Tibial nerve (tissue), 4 donors: ENCODE measurements at regions not wholly inside any gene's neighbourhood (a gene's known extent, or its start where the extent isn't known, plus 50 kb on each side); places are given as distances from the start of the nearest gene placed in this dataset.

Experiments used
- DNase-seq, 2 donors: peaks; one replicate each; pipeline ENCODE4 v3.0.0-alpha.2; 2019; ENCODE audit warnings: low spot score in 2 of 2
- H3K27ac ChIP-seq, 4 donors: fragments of 200-600 bp; sonication (generic) in 3 of 4; one replicate each; pipeline ENCODE4 v1.5.1; 2017 to 2019; ENCODE audit warnings: mild to moderate bottlenecking in 1 of 4
- H3K27me3 ChIP-seq, 2 donors: fragments of 200-600 bp; sonication (generic) in 1 of 2; one replicate each; pipeline versions ENCODE4 v1.5.1 to v1.6.0; 2017 to 2019
- H3K36me3 ChIP-seq, 3 donors: fragments of 200-600 bp; sonication (generic); one replicate each; pipeline ENCODE4 v1.5.1; 2018 to 2019
- H3K4me1 ChIP-seq, 4 donors: fragments of 200-600 bp; sonication (generic) in 3 of 4; one replicate each; pipeline ENCODE4 v1.5.1; 2017 to 2019
- H3K4me3 ChIP-seq, 4 donors: fragments of 200-600 bp; sonication (generic) in 3 of 4; one replicate each; pipeline ENCODE4 v1.5.1; 2017 to 2019; ENCODE audit warnings: mild to moderate bottlenecking in 1 of 4, moderate library complexity in 1 of 4
- H3K9me3 ChIP-seq, 4 donors: fragments of 200-600 bp; sonication (generic) in 3 of 4; one replicate each; pipeline ENCODE4 v1.5.1; 2017 to 2019
- CTCF ChIP-seq, 5 experiments: fragments of 200-600 bp in 3 of 5; fragments of 450-650 bp in 2 of 5; sonication (generic) in 3 of 5; IDR thresholded peaks; one replicate each; pipeline ENCODE4 v1.5.1; 2016 to 2019; ENCODE audit warnings: antibody characterized with exemption in 5 of 5, mild to moderate bottlenecking in 3 of 5, moderate library complexity in 2 of 5
- EP300 ChIP-seq, 2 donors: sonication (generic); formaldehyde crosslinking; IDR thresholded peaks; one replicate each; pipeline ENCODE4 v1.6.1; 2017; ENCODE audit warnings: antibody characterized with exemption in 2 of 2, mild to moderate bottlenecking in 1 of 2
- POLR2A ChIP-seq, 2 donors: fragments of 450-650 bp; IDR thresholded peaks; one replicate each; pipeline ENCODE4 v1.6.1; 2017; ENCODE audit warnings: antibody characterized with exemption in 2 of 2, mild to moderate bottlenecking in 2 of 2, moderate library complexity in 2 of 2
- WGBS, 2 donors: methylation state at CpG; one replicate each; pipeline ENCODE4 v1.1.5; 2018; 5-methylcytosine and 5-hydroxymethylcytosine counted together

- no peak overlapping the region for H3K4me3 ChIP-seq
- H3K4me1 ChIP-seq: no peaks in the 10 kb centered on the region
- no peaks in the 10 kb centered on the region for H3K27me3 ChIP-seq
- WGBS, 2 donors: 45 to 50% methylated on average over 4 of the region's 4 CpGs
- TF ChIP-seq POLR2A (IDR thresholded peaks at IDR 0.05) (no peak), EP300 (IDR thresholded peaks at IDR 0.05) (no peak), CTCF (IDR thresholded peaks at IDR 0.05) (no peak)
- H3K27ac ChIP-seq: no peak overlapping the region
- peaks cover 0 to 6% (median 0%) of the 10 kb centered on the region in 4 donors for H3K9me3 ChIP-seq
- DNase-seq: no peak
- H3K36me3 ChIP-seq: no peaks in the 10 kb centered on the region
Measured at GRCh38 chr6:169913096-169913638, 161.7 kb downstream of the ERMARD start.

- 81 to 86% methylated on average over 21 of the region's 21 CpGs for WGBS, 2 donors
- no peak overlapping the region for H3K27ac ChIP-seq
- no peaks in the 10 kb centered on the region for H3K4me1 ChIP-seq
- H3K27me3 ChIP-seq: no peaks in the 10 kb centered on the region
- no peaks in the 10 kb centered on the region for H3K36me3 ChIP-seq
- TF ChIP-seq POLR2A (IDR thresholded peaks at IDR 0.05): no peak
- TF ChIP-seq EP300 (IDR thresholded peaks at IDR 0.05): no peak
- TF ChIP-seq CTCF (IDR thresholded peaks at IDR 0.05): no peak
- no peak for DNase-seq
- peaks cover 0 to 6% (median 0%) of the 10 kb centered on the region in 4 donors for H3K9me3 ChIP-seq
- H3K4me3 ChIP-seq: no peak overlapping the region
Measured at GRCh38 chr6:169912266-169913095, 161.1 kb downstream of the ERMARD start.

GRCh38 chr6:169911264-169912263, 160.1 kb downstream of the ERMARD start:
- peaks cover 0 to 6% (median 0%) of the 10 kb centered on the region in 4 donors for H3K9me3 ChIP-seq
- H3K4me3 ChIP-seq: no peak overlapping the region
- no peaks in the 10 kb centered on the region for H3K27me3 ChIP-seq
- no peak overlapping the region for H3K27ac ChIP-seq
- WGBS, 2 donors: 86 to 90% methylated on average over 38 to 41 of the region's 41 CpGs
- TF ChIP-seq EP300 (IDR thresholded peaks at IDR 0.05) (no peak), CTCF (IDR thresholded peaks at IDR 0.05) (no peak), POLR2A (IDR thresholded peaks at IDR 0.05) (no peak)
- DNase-seq: no peak
- H3K36me3 ChIP-seq: no peaks in the 10 kb centered on the region
- H3K4me1 ChIP-seq: peaks cover 0 to 5% (median 0%) of the 10 kb centered on the region in 4 donors

- 82 to 87% methylated on average over 7 of the region's 7 CpGs for WGBS, 2 donors
- no peak for TF ChIP-seq POLR2A (IDR thresholded peaks at IDR 0.05)
- no peaks in the 10 kb centered on the region for H3K36me3 ChIP-seq
Measured at GRCh38 chr6:169909113-169909512, 157.7 kb downstream of the ERMARD start.

GRCh38 chr6:169908403-169908933, 157.0 kb downstream of the ERMARD start:
- Histone ChIP-seq H3K9me3 (peaks cover 0 to 4% (median 0%) of the 10 kb centered on the region in 4 donors), H3K4me1 (peaks cover 0 to 24% (median 0%) of the 10 kb centered on the region in 4 donors), H3K27ac (no peak overlapping the region), H3K36me3 (no peaks in the 10 kb centered on the region), H3K4me3 (no peak overlapping the region), H3K27me3 (no peaks in the 10 kb centered on the region)
- DNase-seq: no peak
- TF ChIP-seq CTCF (IDR thresholded peaks at IDR 0.05) (no peak), POLR2A (IDR thresholded peaks at IDR 0.05) (no peak), EP300 (IDR thresholded peaks at IDR 0.05) (no peak)
- 75 to 77% methylated on average over 8 of the region's 8 CpGs for WGBS, 2 donors

More at GRCh38 chr6:169909113-169909512, 157.7 kb downstream of the ERMARD start:
- no peak for DNase-seq
- H3K4me1 ChIP-seq: peaks cover 0 to 24% (median 0%) of the 10 kb centered on the region in 4 donors
- no peak overlapping the region for H3K27ac ChIP-seq
- no peak overlapping the region for H3K4me3 ChIP-seq
- H3K27me3 ChIP-seq: no peaks in the 10 kb centered on the region
- peaks cover 0 to 6% (median 0%) of the 10 kb centered on the region in 4 donors for H3K9me3 ChIP-seq
